ENCODE measurements at regions not wholly inside any gene's neighbourhood (a gene's known extent, or its start where the extent isn't known, plus 50 kb on each side); places are given as distances from the start of the nearest gene placed in this dataset.

DNA sequence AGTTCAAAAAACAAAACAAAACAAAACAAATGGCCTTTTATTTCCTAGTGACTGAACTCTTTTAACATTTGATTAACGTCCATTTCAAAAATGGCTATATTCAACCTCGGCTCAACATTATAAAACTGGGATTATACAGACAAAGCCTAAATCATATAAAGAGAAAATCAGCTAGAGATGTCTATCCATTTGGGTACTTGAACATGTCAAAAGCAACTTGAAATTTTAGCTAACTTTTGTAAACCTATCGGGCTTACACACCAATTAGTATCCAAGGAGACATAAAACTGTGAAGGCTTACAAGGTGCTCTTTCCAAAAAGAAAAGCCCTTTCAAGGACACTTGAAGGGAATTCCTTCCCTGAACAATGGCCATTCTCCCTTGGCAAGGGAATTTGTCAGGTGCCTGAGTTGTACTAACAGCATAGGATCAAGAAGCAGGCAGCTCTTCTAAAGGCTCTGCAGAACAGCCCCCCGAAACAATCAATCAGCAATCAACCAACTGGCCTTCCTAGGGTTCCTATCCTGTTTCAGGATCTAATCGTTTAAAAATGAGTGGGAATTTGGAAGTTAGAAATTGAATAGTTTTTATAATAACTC, 633.7 kb upstream of the HTR2C start:
- no peak overlapping the region for H3K4me3 ChIP-seq (replicated peaks; ENCODE audit: insufficient read depth, low read length)
- DNase-seq (ENCODE audit: low read depth in 1 of 2, low spot score in 1 of 2) = no peak
- H3K27ac ChIP-seq (replicated peaks) = no peak overlapping the region
- no peak for TF ChIP-seq SPI1 (IDR thresholded peaks at IDR 0.05; ENCODE audit: borderline replicate concordance, low read depth)
- TF ChIP-seq GABPA (IDR thresholded peaks at IDR 0.05; ENCODE audit: low read depth) = no peak
- TF ChIP-seq, protein P1, sequence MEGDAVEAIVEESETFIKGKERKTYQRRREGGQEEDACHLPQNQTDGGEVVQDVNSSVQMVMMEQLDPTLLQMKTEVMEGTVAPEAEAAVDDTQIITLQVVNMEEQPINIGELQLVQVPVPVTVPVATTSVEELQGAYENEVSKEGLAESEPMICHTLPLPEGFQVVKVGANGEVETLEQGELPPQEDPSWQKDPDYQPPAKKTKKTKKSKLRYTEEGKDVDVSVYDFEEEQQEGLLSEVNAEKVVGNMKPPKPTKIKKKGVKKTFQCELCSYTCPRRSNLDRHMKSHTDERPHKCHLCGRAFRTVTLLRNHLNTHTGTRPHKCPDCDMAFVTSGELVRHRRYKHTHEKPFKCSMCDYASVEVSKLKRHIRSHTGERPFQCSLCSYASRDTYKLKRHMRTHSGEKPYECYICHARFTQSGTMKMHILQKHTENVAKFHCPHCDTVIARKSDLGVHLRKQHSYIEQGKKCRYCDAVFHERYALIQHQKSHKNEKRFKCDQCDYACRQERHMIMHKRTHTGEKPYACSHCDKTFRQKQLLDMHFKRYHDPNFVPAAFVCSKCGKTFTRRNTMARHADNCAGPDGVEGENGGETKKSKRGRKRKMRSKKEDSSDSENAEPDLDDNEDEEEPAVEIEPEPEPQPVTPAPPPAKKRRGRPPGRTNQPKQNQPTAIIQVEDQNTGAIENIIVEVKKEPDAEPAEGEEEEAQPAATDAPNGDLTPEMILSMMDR (IDR thresholded peaks at IDR 0.05; ENCODE audit: insufficient read depth, low read length) = no peak
- TF ChIP-seq REST (IDR thresholded peaks at IDR 0.05; ENCODE audit: insufficient replicate concordance, low read depth) = no peak
- TF ChIP-seq POLR2AphosphoS5 (IDR thresholded peaks at IDR 0.05; ENCODE audit: low read depth) = no peak
- no peaks in the 10 kb centered on the region for H3K27me3 ChIP-seq (ENCODE audit: insufficient read depth, poor library complexity, severe bottlenecking)

- Histone ChIP-seq H3K4me3 (replicated peaks; ENCODE audit: insufficient read depth, low read length) (no peak overlapping the region), H3K27ac (replicated peaks) (no peak overlapping the region), H3K27me3 (ENCODE audit: insufficient read depth, poor library complexity, severe bottlenecking) (no peaks in the 10 kb centered on the region)
- no peak for DNase-seq (ENCODE audit: low read depth in 1 of 2, low spot score in 1 of 2)
- TF ChIP-seq POLR2AphosphoS5 (IDR thresholded peaks at IDR 0.05; ENCODE audit: low read depth) = no peak
Measured at GRCh38 chrX:113947548-113947947, 636.3 kb upstream of the HTR2C start.

DNA sequence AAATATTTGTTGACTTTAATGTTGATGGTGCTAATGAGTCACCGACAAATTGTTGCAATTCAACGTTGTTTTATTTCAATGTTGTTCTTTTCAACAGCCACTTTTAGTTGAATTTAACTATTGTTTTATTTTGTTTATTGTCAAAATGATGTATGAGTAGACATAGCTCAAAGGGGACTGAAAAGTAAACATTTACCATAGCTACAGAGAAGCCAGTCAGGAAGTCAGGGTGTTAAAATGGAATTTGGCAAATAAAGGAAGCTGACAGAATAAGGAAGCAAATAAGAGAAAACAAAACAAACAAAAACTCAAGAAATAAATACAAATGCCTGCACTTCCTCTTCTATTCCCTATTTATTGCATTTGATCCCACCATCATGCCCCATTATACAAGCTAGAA, 648.4 kb upstream of the HTR2C start:
- DNase-seq (ENCODE audit: low read depth in 1 of 2, low spot score in 1 of 2) = no peak
- Histone ChIP-seq H3K27ac (replicated peaks) (no peak overlapping the region), H3K27me3 (ENCODE audit: insufficient read depth, poor library complexity, severe bottlenecking) (no peaks in the 10 kb centered on the region), H3K4me3 (replicated peaks; ENCODE audit: insufficient read depth, low read length) (no peak overlapping the region)
- TF ChIP-seq SPI1 (IDR thresholded peaks at IDR 0.05; ENCODE audit: borderline replicate concordance, low read depth) (no peak), POLR2AphosphoS5 (IDR thresholded peaks at IDR 0.05; ENCODE audit: low read depth) (no peak)
- TF ChIP-seq, protein P1 (IDR thresholded peaks at IDR 0.05; ENCODE audit: insufficient read depth, low read length) = no peak

- Histone ChIP-seq H3K4me3 (replicated peaks; ENCODE audit: insufficient read depth, low read length) (no peak overlapping the region), H3K27ac (replicated peaks) (no peak overlapping the region), H3K27me3 (ENCODE audit: insufficient read depth, poor library complexity, severe bottlenecking) (no peaks in the 10 kb centered on the region)
- TF ChIP-seq GABPA (IDR thresholded peaks at IDR 0.05; ENCODE audit: low read depth) (no peak), REST (IDR thresholded peaks at IDR 0.05; ENCODE audit: insufficient replicate concordance, low read depth) (no peak), POLR2AphosphoS5 (IDR thresholded peaks at IDR 0.05; ENCODE audit: low read depth) (no peak), SPI1 (IDR thresholded peaks at IDR 0.05; ENCODE audit: borderline replicate concordance, low read depth) (no peak)
- TF ChIP-seq, protein P1 (IDR thresholded peaks at IDR 0.05; ENCODE audit: insufficient read depth, low read length) = no peak
- no peak for DNase-seq (ENCODE audit: low read depth in 1 of 2, low spot score in 1 of 2)
Measured at GRCh38 chrX:113933931-113934330, 650.0 kb upstream of the HTR2C start.
